ENCODE measurements at regions not wholly inside any gene's neighbourhood (a gene's known extent, or its start where the extent isn't known, plus 50 kb on each side); places are given as distances from the start of the nearest gene placed in this dataset.

DNA sequence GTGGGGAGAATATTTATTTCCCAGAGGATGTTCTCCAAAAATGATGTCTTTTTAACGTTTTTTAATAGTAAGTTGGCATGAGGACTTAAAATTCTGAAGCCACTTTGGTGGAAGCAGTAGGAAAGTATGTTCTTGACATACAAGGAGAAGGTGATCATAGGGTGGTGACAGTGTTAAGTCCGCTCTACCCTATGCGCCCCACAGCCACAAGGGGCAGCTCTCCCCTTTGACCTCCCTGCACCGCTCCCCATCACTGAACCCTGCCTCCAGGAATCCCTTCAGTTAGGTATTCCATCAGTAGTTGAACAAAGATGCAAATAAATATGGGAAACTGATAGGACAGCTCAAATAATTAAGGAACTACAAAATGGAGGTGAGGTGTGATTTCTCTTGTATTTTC lies 111.4 kb downstream of the PLEKHG1 start:
- Histone ChIP-seq H3K4me2 (ENCODE audit: low read length) (no peak overlapping the region), H3K79me2 (replicated peaks; ENCODE audit: insufficient read depth, low read length) (no peaks in the 10 kb centered on the region)

DNA sequence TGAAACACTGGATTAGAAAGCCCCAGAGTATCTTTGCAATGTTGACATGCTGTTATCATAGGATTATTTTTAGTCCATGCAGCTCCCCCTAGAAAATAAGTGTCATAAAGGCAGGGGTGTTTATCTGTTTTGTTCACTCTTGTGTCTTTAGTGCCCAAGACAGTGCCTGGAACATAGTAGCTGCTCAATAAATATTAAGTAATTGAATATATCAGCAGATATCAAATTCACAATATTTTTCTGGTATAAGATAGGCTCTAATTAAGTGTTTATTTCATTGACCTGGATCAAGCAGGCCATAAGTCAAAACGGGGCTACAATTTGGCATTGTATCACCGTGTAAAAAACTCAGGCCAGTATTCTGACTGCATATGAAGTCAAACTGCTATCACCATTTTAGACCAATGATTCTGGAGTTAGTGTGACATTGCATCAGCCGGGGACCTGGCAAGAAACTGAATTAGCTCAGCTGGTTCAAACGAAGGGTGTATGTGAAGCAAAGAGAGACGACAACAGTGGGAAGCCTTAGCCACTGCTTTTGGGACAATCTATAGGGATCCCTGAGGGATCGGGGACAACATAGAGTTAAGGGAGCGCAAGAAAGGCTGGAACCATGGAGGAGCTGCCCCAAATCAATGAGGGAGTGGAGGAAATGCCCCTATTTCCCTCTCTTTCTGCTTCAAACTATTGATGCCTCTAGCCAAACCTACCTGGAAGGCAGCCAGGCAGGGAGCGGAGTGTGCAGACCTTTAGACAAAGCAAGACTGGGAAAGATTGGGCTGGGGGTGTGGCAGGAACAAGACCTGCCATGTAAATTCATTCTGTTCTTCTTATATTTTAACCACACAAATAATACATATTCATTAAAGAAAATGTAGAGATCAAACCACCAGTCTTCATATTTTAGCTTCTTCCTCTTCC lies 112.2 kb downstream of the PLEKHG1 start:
- Histone ChIP-seq H3K9me2 (ENCODE audit: insufficient read depth, low read length) (no peaks in the 10 kb centered on the region), H3K4me3 (ENCODE audit: low read length) (no peak overlapping the region), H3K4me2 (ENCODE audit: low read length) (no peak overlapping the region), H3K9ac (ENCODE audit: low read length) (no peak overlapping the region), H3K9me3 (ENCODE audit: low read length) (no peaks in the 10 kb centered on the region), H3K27me3 (ENCODE audit: insufficient read depth, low read depth, low read length) (no peaks in the 10 kb centered on the region), H3K36me3 (ENCODE audit: insufficient read depth, low read length) (no peaks in the 10 kb centered on the region), H4K20me1 (ENCODE audit: insufficient read depth) (no peaks in the 10 kb centered on the region), H3F3A (ENCODE audit: insufficient read depth, low read length, poor library complexity, severe bottlenecking) (no peaks in the 10 kb centered on the region), H3K79me2 (replicated peaks; ENCODE audit: insufficient read depth, low read length) (no peaks in the 10 kb centered on the region), H3K27ac (ENCODE audit: low read length) (no peak overlapping the region), H2AFZ (ENCODE audit: low read depth, low read length) (no peak overlapping the region)
- TF ChIP-seq TAF1 (IDR thresholded peaks at IDR 0.05; ENCODE audit: low read depth) = no peak
- TF ChIP-seq MXI1 (conservative IDR thresholded peaks at IDR 0.05; ENCODE audit: poor library complexity, severe bottlenecking) = no peak
- no peak for TF ChIP-seq POLR2AphosphoS5 (IDR thresholded peaks at IDR 0.05)
- no peak for TF ChIP-seq EP300 (conservative IDR thresholded peaks at IDR 0.05; ENCODE audit: poor library complexity, severe bottlenecking)
- no peak for TF ChIP-seq EZH2 (IDR thresholded peaks at IDR 0.05; ENCODE audit: borderline replicate concordance, insufficient read depth, low read length, poor library complexity, severe bottlenecking)
- no peak for TF ChIP-seq RAD21 (conservative IDR thresholded peaks at IDR 0.05)

More for the DNA sequence above, 111.4 kb downstream of the PLEKHG1 start:
- Histone ChIP-seq H2AFZ (ENCODE audit: low read depth, low read length) (no peak overlapping the region), H3F3A (ENCODE audit: insufficient read depth, low read length, poor library complexity, severe bottlenecking) (no peaks in the 10 kb centered on the region), H4K20me1 (ENCODE audit: insufficient read depth) (no peaks in the 10 kb centered on the region), H3K36me3 (ENCODE audit: insufficient read depth, low read length) (no peaks in the 10 kb centered on the region), H3K9me2 (ENCODE audit: insufficient read depth, low read length) (no peaks in the 10 kb centered on the region), H3K4me3 (ENCODE audit: low read length) (no peak overlapping the region), H3K27me3 (ENCODE audit: insufficient read depth, low read depth, low read length) (no peaks in the 10 kb centered on the region), H3K9me3 (ENCODE audit: low read length) (no peaks in the 10 kb centered on the region), H3K9ac (ENCODE audit: low read length) (no peak overlapping the region), H3K27ac (ENCODE audit: low read length) (no peak overlapping the region)
- TF ChIP-seq POLR2AphosphoS5 (IDR thresholded peaks at IDR 0.05) = no peak
- no peak for TF ChIP-seq MXI1 (conservative IDR thresholded peaks at IDR 0.05; ENCODE audit: poor library complexity, severe bottlenecking)
- TF ChIP-seq, protein P1, sequence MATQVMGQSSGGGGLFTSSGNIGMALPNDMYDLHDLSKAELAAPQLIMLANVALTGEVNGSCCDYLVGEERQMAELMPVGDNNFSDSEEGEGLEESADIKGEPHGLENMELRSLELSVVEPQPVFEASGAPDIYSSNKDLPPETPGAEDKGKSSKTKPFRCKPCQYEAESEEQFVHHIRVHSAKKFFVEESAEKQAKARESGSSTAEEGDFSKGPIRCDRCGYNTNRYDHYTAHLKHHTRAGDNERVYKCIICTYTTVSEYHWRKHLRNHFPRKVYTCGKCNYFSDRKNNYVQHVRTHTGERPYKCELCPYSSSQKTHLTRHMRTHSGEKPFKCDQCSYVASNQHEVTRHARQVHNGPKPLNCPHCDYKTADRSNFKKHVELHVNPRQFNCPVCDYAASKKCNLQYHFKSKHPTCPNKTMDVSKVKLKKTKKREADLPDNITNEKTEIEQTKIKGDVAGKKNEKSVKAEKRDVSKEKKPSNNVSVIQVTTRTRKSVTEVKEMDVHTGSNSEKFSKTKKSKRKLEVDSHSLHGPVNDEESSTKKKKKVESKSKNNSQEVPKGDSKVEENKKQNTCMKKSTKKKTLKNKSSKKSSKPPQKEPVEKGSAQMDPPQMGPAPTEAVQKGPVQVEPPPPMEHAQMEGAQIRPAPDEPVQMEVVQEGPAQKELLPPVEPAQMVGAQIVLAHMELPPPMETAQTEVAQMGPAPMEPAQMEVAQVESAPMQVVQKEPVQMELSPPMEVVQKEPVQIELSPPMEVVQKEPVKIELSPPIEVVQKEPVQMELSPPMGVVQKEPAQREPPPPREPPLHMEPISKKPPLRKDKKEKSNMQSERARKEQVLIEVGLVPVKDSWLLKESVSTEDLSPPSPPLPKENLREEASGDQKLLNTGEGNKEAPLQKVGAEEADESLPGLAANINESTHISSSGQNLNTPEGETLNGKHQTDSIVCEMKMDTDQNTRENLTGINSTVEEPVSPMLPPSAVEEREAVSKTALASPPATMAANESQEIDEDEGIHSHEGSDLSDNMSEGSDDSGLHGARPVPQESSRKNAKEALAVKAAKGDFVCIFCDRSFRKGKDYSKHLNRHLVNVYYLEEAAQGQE (IDR thresholded peaks at IDR 0.05; ENCODE audit: borderline replicate concordance) = no peak
- TF ChIP-seq RAD21 (conservative IDR thresholded peaks at IDR 0.05) = no peak
- TF ChIP-seq EP300 (conservative IDR thresholded peaks at IDR 0.05; ENCODE audit: poor library complexity, severe bottlenecking) = no peak
- TF ChIP-seq, protein P2, sequence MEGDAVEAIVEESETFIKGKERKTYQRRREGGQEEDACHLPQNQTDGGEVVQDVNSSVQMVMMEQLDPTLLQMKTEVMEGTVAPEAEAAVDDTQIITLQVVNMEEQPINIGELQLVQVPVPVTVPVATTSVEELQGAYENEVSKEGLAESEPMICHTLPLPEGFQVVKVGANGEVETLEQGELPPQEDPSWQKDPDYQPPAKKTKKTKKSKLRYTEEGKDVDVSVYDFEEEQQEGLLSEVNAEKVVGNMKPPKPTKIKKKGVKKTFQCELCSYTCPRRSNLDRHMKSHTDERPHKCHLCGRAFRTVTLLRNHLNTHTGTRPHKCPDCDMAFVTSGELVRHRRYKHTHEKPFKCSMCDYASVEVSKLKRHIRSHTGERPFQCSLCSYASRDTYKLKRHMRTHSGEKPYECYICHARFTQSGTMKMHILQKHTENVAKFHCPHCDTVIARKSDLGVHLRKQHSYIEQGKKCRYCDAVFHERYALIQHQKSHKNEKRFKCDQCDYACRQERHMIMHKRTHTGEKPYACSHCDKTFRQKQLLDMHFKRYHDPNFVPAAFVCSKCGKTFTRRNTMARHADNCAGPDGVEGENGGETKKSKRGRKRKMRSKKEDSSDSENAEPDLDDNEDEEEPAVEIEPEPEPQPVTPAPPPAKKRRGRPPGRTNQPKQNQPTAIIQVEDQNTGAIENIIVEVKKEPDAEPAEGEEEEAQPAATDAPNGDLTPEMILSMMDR (IDR thresholded peaks at IDR 0.05; ENCODE audit: poor library complexity, severe bottlenecking) = no peak
- no peak for TF ChIP-seq SMC3 (conservative IDR thresholded peaks at IDR 0.05; ENCODE audit: poor library complexity)
- TF ChIP-seq EZH2 (IDR thresholded peaks at IDR 0.05; ENCODE audit: borderline replicate concordance, insufficient read depth, low read length, poor library complexity, severe bottlenecking) = no peak
- TF ChIP-seq TAF1 (IDR thresholded peaks at IDR 0.05; ENCODE audit: low read depth) = no peak

All from neural cell (in vitro differentiated cells).